Heart left ventricle (tissue), 16 donors: ENCODE measurements at regions not wholly inside any gene's neighbourhood (a gene's known extent, or its start where the extent isn't known, plus 50 kb on each side); places are given as distances from the start of the nearest gene placed in this dataset.
"Not testable (repeated sequence)": the region's sequence is repeated elsewhere in the genome, so short reads cannot be mapped to it uniquely, and the experiment has no call there.

Source experiments
- ATAC-seq, 4 donors: fragments of 200-7000 bp; cut with Tn5 transposase; one replicate each; pipeline ENCODE4 v1.9.1; 2020 to 2022; ENCODE audit warnings: moderate library complexity in 4 of 4, mild to moderate bottlenecking in 3 of 4, moderate number of reproducible peaks in 1 of 4
- DNase-seq, 5 donors: peaks; one replicate each; pipeline ENCODE4 v3.0.0-alpha.2; 2020
- H3K27ac ChIP-seq, 12 donors: fragments of 200-600 bp; sonication (generic) in 4 of 12; one replicate each; pipeline versions ENCODE4 v1.5.0 to v1.8.0; 2016 to 2022; ENCODE audit warnings: mild to moderate bottlenecking in 2 of 12
- H3K27me3 ChIP-seq, 9 donors: fragments of 200-600 bp; sonication (generic) in 2 of 9; one replicate each; pipeline versions ENCODE4 v1.5.1 to v1.8.0; 2016 to 2022; ENCODE audit warnings: mild to moderate bottlenecking in 3 of 9
- H3K36me3 ChIP-seq, 9 donors: fragments of 200-600 bp; sonication (generic) in 2 of 9; one replicate each; pipeline versions ENCODE4 v1.5.0 to v1.8.0; 2018 to 2022; ENCODE audit warnings: mild to moderate bottlenecking in 2 of 9
- H3K4me1 ChIP-seq, 12 donors: fragments of 200-600 bp; sonication (generic) in 4 of 12; one replicate each; pipeline versions ENCODE4 v1.5.0 to v1.8.0; 2016 to 2022; ENCODE audit warnings: mild to moderate bottlenecking in 3 of 12
- H3K4me3 ChIP-seq, 12 donors: fragments of 200-600 bp; sonication (generic) in 4 of 12; one replicate each; pipeline versions ENCODE4 v1.5.0 to v1.8.0; 2017 to 2022; ENCODE audit warnings: mild to moderate bottlenecking in 9 of 12, moderate library complexity in 4 of 12
- H3K9me3 ChIP-seq, 12 donors: fragments of 200-600 bp; sonication (generic) in 4 of 12; one replicate each; pipeline versions ENCODE4 v1.5.0 to v1.8.0; 2016 to 2022; ENCODE audit warnings: mild to moderate bottlenecking in 1 of 12
- CTCF ChIP-seq, 12 donors: fragments of 200-600 bp; sonication (generic) in 4 of 12; IDR thresholded peaks; one replicate each; pipeline versions ENCODE4 v1.5.0 to v1.8.0; 2018 to 2022; ENCODE audit warnings: antibody characterized with exemption in 12 of 12, mild to moderate bottlenecking in 5 of 12
- POLR2A ChIP-seq, 2 donors: fragments of 450-650 bp; IDR thresholded peaks; one replicate each; pipeline ENCODE4 v1.6.1; 2017; ENCODE audit warnings: antibody characterized with exemption in 2 of 2, mild to moderate bottlenecking in 2 of 2, moderate library complexity in 2 of 2
- WGBS, 4 donors: extraction: QIAGEN DNeasy Blood & Tissue Kit in 2 of 4; methylation state at CpG; one replicate each; pipeline versions ENCODE4 v1.1.5 to v1.1.7; 2013 to 2018; 5-methylcytosine and 5-hydroxymethylcytosine counted together
- intact Hi-C, 10 donors: fragments of 100-400 bp; cut with DNase I; formaldehyde crosslinking; loops; one replicate each; pipeline versions ENCODE4 v1.11.1 to v1.14.2; 2022
- donor health status: ischemic (EF 13 %, LVEDD 7.1; RV severe dilation, severe dysfunction).
- donor health status: healthy with polysubstance abuse.
- donor health status: DM: no; HTN: yes; CAD: no.
- donor health status: DM: no; HTN: no; CAD: no.
- donor health status: ischemic (EF 25% LVEDD 6.9; RV normal size, moderate dysfunction).
- donor health status: ischemic (EF 25% LVEDD 5.7; RV mildly dilated, moderate dysfunction).
- donor health status: healthy.
- donor health status: DM: yes; HTN: yes; CAD: no.
- donor health status: ischemic (EF 35%, LVEDD 5.7; RV mildly dilated, moderate dysfunction).
- donor health status: nonischemic (EF 11% LVEDD 7.7; RV severe dilation, severe dysfunction).
- donor health status: DM: yes; HTN: yes; CAD: no.
- donor health status: PGD.
- donor health status: ischemic (EF 29% LVEDD 5.4; RV normal size, mild dysfunction).
- donor health status: nonischemic (EF 23%, LVEDD 6.1; RV moderate dilation, normal function).

- peaks cover 0 to 3% (median 0%) of the 10 kb centered on the region in 9 donors for H3K27me3 ChIP-seq
- intact Hi-C loops = no loop called here
- no peak overlapping the region for H3K27ac ChIP-seq
- no peaks in the 10 kb centered on the region for H3K9me3 ChIP-seq
- no peaks in the 10 kb centered on the region for H3K36me3 ChIP-seq
- TF ChIP-seq CTCF (IDR thresholded peaks at IDR 0.05) = no peak
- TF ChIP-seq POLR2A (IDR thresholded peaks at IDR 0.05) = no peak
- DNase-seq (no peak), ATAC-seq (no peak)
- WGBS, 4 donors = 23 to 47% (median 36%) methylated on average over 1 of the region's 1 CpG
- H3K4me1 ChIP-seq = no peaks in the 10 kb centered on the region
- no peak overlapping the region for H3K4me3 ChIP-seq
Measured at GRCh38 chr5:131001507-131001906, 163.5 kb downstream of the HINT1 start.

GRCh38 chr5:131000289-131000688 is 164.8 kb downstream of the HINT1 start:
- TF ChIP-seq CTCF (IDR thresholded peaks at IDR 0.05) (no peak), POLR2A (IDR thresholded peaks at IDR 0.05) (no peak)
- Histone ChIP-seq H3K9me3 (no peaks in the 10 kb centered on the region), H3K4me1 (no peaks in the 10 kb centered on the region), H3K27ac (no peak overlapping the region), H3K27me3 (no peaks in the 10 kb centered on the region), H3K4me3 (no peak overlapping the region), H3K36me3 (no peaks in the 10 kb centered on the region)
- ATAC-seq (no peak), DNase-seq (no peak)
- intact Hi-C loops = no loop called here

GRCh38 chr5:130996720-130997119 is 168.3 kb downstream of the HINT1 start:
- H3K27ac ChIP-seq, H3K9me3 ChIP-seq, H3K4me3 ChIP-seq, DNase-seq, H3K36me3 ChIP-seq, ATAC-seq, intact Hi-C loops, H3K27me3 ChIP-seq, H3K4me1 ChIP-seq: not testable (repeated sequence)

GRCh38 chr5:130995851-130996250 is 169.2 kb downstream of the HINT1 start:
- no peak for DNase-seq
- H3K36me3 ChIP-seq = no peaks in the 10 kb centered on the region
- H3K4me1 ChIP-seq = no peaks in the 10 kb centered on the region
- no peaks in the 10 kb centered on the region for H3K9me3 ChIP-seq
- intact Hi-C loops = no loop called here
- no peak overlapping the region for H3K4me3 ChIP-seq
- no peak for TF ChIP-seq CTCF (IDR thresholded peaks at IDR 0.05)
- TF ChIP-seq POLR2A (IDR thresholded peaks at IDR 0.05) = no peak
- no peak overlapping the region for H3K27ac ChIP-seq
- WGBS, 4 donors = 95 to 97% (median 96%) methylated on average over 23 of the region's 23 CpGs
- no peak for ATAC-seq
- no peaks in the 10 kb centered on the region for H3K27me3 ChIP-seq

GRCh38 chr5:130995254-130995515 is 169.9 kb downstream of the HINT1 start:
- DNase-seq = no peak

More at GRCh38 chr5:130995254-130995515, 169.9 kb downstream of the HINT1 start:
- no peaks in the 10 kb centered on the region for H3K9me3 ChIP-seq
- H3K4me3 ChIP-seq = no peak overlapping the region
- intact Hi-C loops = no loop called here
- TF ChIP-seq CTCF (IDR thresholded peaks at IDR 0.05) (no peak), POLR2A (IDR thresholded peaks at IDR 0.05) (no peak)
- ATAC-seq = no peak
- H3K4me1 ChIP-seq = no peaks in the 10 kb centered on the region
- H3K27ac ChIP-seq = no peak overlapping the region
- 90 to 94% (median 93%) methylated on average over 8 to 16 of the region's 16 CpGs for WGBS, 4 donors
- no peaks in the 10 kb centered on the region for H3K27me3 ChIP-seq
- H3K36me3 ChIP-seq = no peaks in the 10 kb centered on the region
